K562 (cell line): ENCODE measurements at regions not wholly inside any gene's neighbourhood (a gene's known extent, or its start where the extent isn't known, plus 50 kb on each side); places are given as distances from the start of the nearest gene placed in this dataset.

Experiments
- ATAC-seq: fragments of 200-7000 bp; cut with Tn5 transposase; 3 replicates; pipeline ENCODE4 v1.9.1; 2020; ENCODE audit warnings: moderate library complexity
- BruUV-seq: library from RNA; stranded (reverse); fragments of 400-500 nt; replicated peaks from 2 replicates; lab custom pipeline; 2021; lab: Mats Ljungman, UMichigan
- CTCF ChIA-PET: fragments of 300-600 bp; formaldehyde crosslinking; extraction: SDS; loops from one replicate; lab custom pipeline; 2021; ENCODE audit warnings: low intra/inter-chr PET ratio; lab: Yijun Ruan, JAX
- POLR2A ChIA-PET: fragments of 300-600, 350-650 bp; sonication (Branson Sonifier 250); formaldehyde crosslinking; extraction: SDS; loops from one replicate; lab custom pipeline; 2021; ENCODE audit warnings: antibody characterized with exemption, inconsistent platforms; lab: Yijun Ruan, JAX
- DNase-seq, 4 experiments: peaks; one replicate each; pipeline versions ENCODE4 v3.0.0 to v3.0.0-alpha.2; 2011 to 2018; ENCODE audit warnings: low spot score in 3 of 4, mixed read lengths in 3 of 4; ENCODE audit errors: extremely low read depth in 1 of 4
- FAIRE-seq: peaks from 2 replicates; lab custom pipeline; 2011; peaks lifted over from hg19 to GRCh38; lab: Jason Lieb, UNC
- H2AFZ ChIP-seq: 2 replicates; pipeline ENCODE4 v1.6.0; 2011; ENCODE audit warnings: low read depth, low read length, control low read depth, inconsistent platforms
- H3K27ac ChIP-seq: fragments of 200-600 bp; 3 replicates; pipeline ENCODE4 v1.8.0; 2011; ENCODE audit warnings: low read depth, mild to moderate bottlenecking, control low read depth, inconsistent platforms, low read length, moderate library complexity, mixed read lengths; ENCODE audit errors: extremely low read depth
- H3K27me3 ChIP-seq, 2 experiments: fragments of 300-600 bp in 1 of 2; 2 replicates in 1 of 2; 3 replicates in 1 of 2; pipeline versions ENCODE4 v1.6.0 to v1.8.0; 2011; ENCODE audit warnings: inconsistent platforms in 2 of 2, low read length in 2 of 2, mild to moderate bottlenecking in 1 of 2, mixed read lengths in 1 of 2, moderate library complexity in 1 of 2; ENCODE audit not compliant: control insufficient read depth in 2 of 2, insufficient read depth in 2 of 2
- H3K36me3 ChIP-seq: fragments of 300-600 bp; 3 replicates; pipeline ENCODE4 v1.8.0; 2011; ENCODE audit warnings: mild to moderate bottlenecking, low read length, inconsistent platforms; ENCODE audit not compliant: control insufficient read depth, insufficient read depth
- H3K4me1 ChIP-seq, 2 experiments: fragments of 200-600 bp in 1 of 2; replicated peaks in 1 of 2; 2 replicates in 1 of 2; 3 replicates in 1 of 2; pipeline versions ENCODE4 v1.5.1 to v1.8.0; 2011; ENCODE audit warnings: inconsistent platforms in 2 of 2, low read length in 2 of 2, mild to moderate bottlenecking in 1 of 2, mixed read lengths in 1 of 2, moderate library complexity in 1 of 2; ENCODE audit not compliant: control insufficient read depth in 2 of 2, insufficient read depth in 2 of 2
- H3K4me2 ChIP-seq: 2 replicates; pipeline ENCODE4 v1.6.1; 2011; ENCODE audit warnings: low read length, control low read depth, inconsistent platforms, mixed read lengths; ENCODE audit not compliant: insufficient read depth
- H3K4me3 ChIP-seq: fragments of 200-600 bp; sonication (generic), shearing (Covaris generic); 2 replicates; pipeline ENCODE4 v1.5.1; 2016; ENCODE audit warnings: control low read depth, inconsistent platforms
- H3K79me2 ChIP-seq: fragments of 200-600 bp; 3 replicates; pipeline ENCODE4 v1.8.0; 2011; ENCODE audit warnings: low read length, inconsistent platforms; ENCODE audit not compliant: control insufficient read depth, insufficient read depth
- H3K9ac ChIP-seq, 2 experiments: 2 replicates each; pipeline versions ENCODE4 v1.6.0 to v1.6.1; 2011; ENCODE audit warnings: low read depth in 2 of 2, low read length in 2 of 2, control low read depth in 1 of 2, inconsistent platforms in 1 of 2, mild to moderate bottlenecking in 1 of 2, mixed read lengths in 1 of 2; ENCODE audit not compliant: insufficient read depth in 1 of 2
- H3K9me1 ChIP-seq: one replicate; pipeline ENCODE4 v1.6.0; 2011; ENCODE audit warnings: inconsistent platforms, mild to moderate bottlenecking, low read length, moderate library complexity; ENCODE audit not compliant: control insufficient read depth, insufficient read depth
- H3K9me3 ChIP-seq: replicated peaks from 2 replicates; pipeline ENCODE4 v1.5.1; 2011; ENCODE audit warnings: low read depth, low read length, inconsistent platforms; ENCODE audit not compliant: control insufficient read depth, insufficient read depth
- H4K20me1 ChIP-seq: replicated peaks from 2 replicates; pipeline ENCODE4 v1.6.1; 2011; ENCODE audit warnings: low read length, inconsistent platforms, mixed read lengths; ENCODE audit not compliant: control insufficient read depth, insufficient read depth
- CTCF ChIP-seq, 3 experiments: IDR thresholded peaks in 2 of 3; conservative IDR thresholded peaks in 1 of 3; 2 replicates each; pipeline ENCODE4 v1.5.1; 2011 to 2012; ENCODE audit warnings: low read length in 3 of 3, mild to moderate bottlenecking in 3 of 3, control low read depth in 2 of 3, improper control_type of control experiment in 1 of 3, inconsistent platforms in 1 of 3, low read depth in 1 of 3, mixed read lengths in 1 of 3, moderate library complexity in 1 of 3; ENCODE audit not compliant: insufficient read depth in 2 of 3
- ETS1 ChIP-seq: conservative IDR thresholded peaks from 2 replicates; pipeline ENCODE4 v1.6.1; 2011; ENCODE audit warnings: low read depth, mild to moderate bottlenecking, low read length; ENCODE audit not compliant: control insufficient read depth
- SMAD4 ChIP-seq: fragments of 250-450 bp; sonication (Bioruptor Pico); conservative IDR thresholded peaks from 2 replicates; pipeline ENCODE4 v1.8.0; 2021; ENCODE audit warnings: inconsistent platforms, mild to moderate bottlenecking, moderate library complexity
- TAF7 ChIP-seq: fragments of 450-650 bp; IDR thresholded peaks from 2 replicates; pipeline ENCODE4 v1.6.1; 2016; ENCODE audit warnings: missing genetic modification characterization, missing compliant biosample characterization
- UBTF ChIP-seq, 2 experiments: IDR thresholded peaks; 2 replicates each; pipeline ENCODE4 v1.6.1; 2012; ENCODE audit warnings: improper control_type of control experiment in 2 of 2, low read depth in 2 of 2, low read length in 2 of 2, borderline replicate concordance in 1 of 2
- ZBED1 ChIP-seq: IDR thresholded peaks from 2 replicates; pipeline ENCODE4 v1.6.1; 2014
- ZC3H11A ChIP-seq: IDR thresholded peaks from 2 replicates; pipeline ENCODE4 v1.6.1; 2012; ENCODE audit warnings: low read depth, low read length, improper control_type of control experiment
- ZNF175 ChIP-seq: fragments of 200-800 bp; sonication (Bioruptor generic); IDR thresholded peaks from 2 replicates; pipeline ENCODE4 v1.6.1; 2016; ENCODE audit warnings: low read depth, mild to moderate bottlenecking, missing genetic modification characterization, missing compliant biosample characterization
- ZNF449 ChIP-seq: fragments of 250-450 bp; sonication (Bioruptor Pico); IDR thresholded peaks from 2 replicates; pipeline ENCODE4 v1.8.0; 2022; ENCODE audit warnings: moderate library complexity, mild to moderate bottlenecking, inconsistent platforms
- WGBS: fragments of 100-300 bp; shearing (Covaris generic); methylation state at CpG from one replicate; pipeline ENCODE4 v1.1.6; 2016; ENCODE audit warnings: low coverage, mixed read lengths; ENCODE audit not compliant: insufficient coverage; ENCODE audit errors: missing lambda C conversion rate; 5-methylcytosine and 5-hydroxymethylcytosine counted together
- in situ Hi-C: fragments of 300-500 bp; cut with MboI; formaldehyde crosslinking; loops from 4 replicates; pipeline ENCODE4 v1.15.0; 2018; ENCODE audit warnings: inconsistent platforms, mixed read lengths
- intact Hi-C: fragments of 100-400 bp; cut with micrococcal nuclease; formaldehyde crosslinking; loops from 2 replicates; pipeline ENCODE4 v1.14.2; 2022

- no peak for ATAC-seq
- Histone ChIP-seq H3K79me2 (no peaks in the 10 kb centered on the region), H3K4me1 (no peaks in the 10 kb centered on the region), H3K4me3 (no peak overlapping the region), H3K27me3 (peaks cover 0 to 5% of the 10 kb centered on the region in 2 experiments; a peak in 2 of 5 replicates), H3K36me3 (no peaks in the 10 kb centered on the region), H3K9ac (no peak overlapping the region), H3K9me1 (no peaks in the 10 kb centered on the region), H4K20me1 (no peaks in the 10 kb centered on the region; the same call in 1 of the 2 replicates), H3K9me3 (no peaks in the 10 kb centered on the region), H3K4me2 (no peak overlapping the region), H2AFZ (no peak overlapping the region), H3K27ac (no peak overlapping the region)
- BruUV-seq = no TSS peak
- 0% methylated on average over 4 of the region's 4 CpGs for WGBS
- ChIA-PET CTCF (no interaction called here), POLR2A (no interaction called here)
- in situ Hi-C loops = no loop called here
- no peak for FAIRE-seq
- intact Hi-C loops = no loop called here
- TF ChIP-seq SMAD4 (CRISPR knock-in tag) = no peak
- no peak for TF ChIP-seq ZNF175
- no peak for TF ChIP-seq UBTF (IDR thresholded peaks at IDR 0.05; ENCODE audit: borderline replicate concordance in 1 of 2, low read depth in 2 of 2, low read length in 2 of 2)
- no peak for TF ChIP-seq ZBED1
- no peak for TF ChIP-seq TAF7 (tag)
- TF ChIP-seq ZNF449 (CRISPR knock-in tag) = no peak
- no peak for TF ChIP-seq CTCF (IDR thresholded peaks at IDR 0.05 in 2 of 3, conservative IDR thresholded peaks at IDR 0.05 in 1 of 3; ENCODE audit: insufficient read depth in 2 of 3, low read depth in 1 of 3, low read length in 3 of 3)
- TF ChIP-seq ZC3H11A = no peak
- no peak for TF ChIP-seq ETS1
- no peak for DNase-seq
Measured at GRCh38 chr5:158164296-158165047, 305.5 kb upstream of the CLINT1 start.
